ENCODE measurements at regions not wholly inside any gene's neighbourhood (a gene's known extent, or its start where the extent isn't known, plus 50 kb on each side); places are given as distances from the start of the nearest gene placed in this dataset.
A peak's percentile ranks its signal among the peaks of the same experiment; 100 is the strongest.

DNA sequence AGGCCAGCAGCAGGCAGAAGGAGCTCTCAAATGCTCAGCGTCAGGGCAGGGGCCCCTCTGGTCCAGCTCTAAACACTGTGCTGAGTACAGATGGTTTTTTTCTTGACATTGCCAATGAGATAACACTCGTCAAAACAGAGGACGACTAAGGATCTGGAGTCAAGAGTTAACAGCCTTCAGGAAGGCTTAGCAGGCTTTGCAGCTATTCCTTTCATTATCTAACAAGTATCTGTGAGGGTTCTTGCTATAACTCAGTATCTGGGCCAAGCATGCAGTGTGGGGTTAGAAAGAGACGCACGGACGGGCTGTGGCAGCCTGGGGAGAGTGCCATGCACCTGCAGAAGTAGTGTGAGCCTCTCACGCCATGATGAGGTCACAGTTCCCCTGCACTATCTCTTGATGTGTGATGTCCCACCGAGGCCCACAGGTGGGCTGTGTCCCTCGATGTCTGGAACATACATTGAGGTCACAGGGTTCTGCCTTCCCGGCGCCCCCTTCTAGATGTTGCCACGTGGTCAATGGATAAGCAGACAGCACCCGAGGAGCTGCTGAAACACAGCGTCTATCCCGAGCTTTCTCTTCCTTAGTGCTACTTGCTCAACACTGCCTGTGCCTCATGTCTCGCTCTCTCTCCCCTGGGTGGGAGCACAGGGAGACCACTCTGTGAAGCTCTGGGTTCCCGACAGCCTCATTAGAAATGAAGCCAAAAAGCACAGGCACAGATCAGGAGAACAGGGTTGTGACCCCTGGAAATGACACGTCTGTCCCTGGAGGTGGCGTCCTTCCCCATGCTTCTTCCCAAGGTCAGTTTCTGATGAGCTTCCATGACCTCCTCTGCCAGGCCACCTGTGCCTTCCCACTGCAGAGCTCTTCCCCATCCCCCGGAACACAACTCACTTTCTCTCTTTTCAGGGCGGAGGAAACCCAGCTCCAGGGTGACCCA, 85.5 kb upstream of the RPS6KA2 start:
- no peaks in the 10 kb centered on the region for H3K36me3 ChIP-seq
- no peak for ATAC-seq
- H3K9me3 ChIP-seq = no peaks in the 10 kb centered on the region
- no peak overlapping the region for H3K4me3 ChIP-seq
- H3K27ac ChIP-seq = no peak overlapping the region
- in situ Hi-C loops (cut with MboI; ENCODE audit: low sequenced_read_pairs in 4 of 4) (no loop called here), intact Hi-C loops (cut with DNase I; ENCODE audit: low total_unique reads) (no loop called here)
- no peaks in the 10 kb centered on the region for H3K4me1 ChIP-seq
- DNase-seq = no peak
- TF ChIP-seq, protein P1, sequence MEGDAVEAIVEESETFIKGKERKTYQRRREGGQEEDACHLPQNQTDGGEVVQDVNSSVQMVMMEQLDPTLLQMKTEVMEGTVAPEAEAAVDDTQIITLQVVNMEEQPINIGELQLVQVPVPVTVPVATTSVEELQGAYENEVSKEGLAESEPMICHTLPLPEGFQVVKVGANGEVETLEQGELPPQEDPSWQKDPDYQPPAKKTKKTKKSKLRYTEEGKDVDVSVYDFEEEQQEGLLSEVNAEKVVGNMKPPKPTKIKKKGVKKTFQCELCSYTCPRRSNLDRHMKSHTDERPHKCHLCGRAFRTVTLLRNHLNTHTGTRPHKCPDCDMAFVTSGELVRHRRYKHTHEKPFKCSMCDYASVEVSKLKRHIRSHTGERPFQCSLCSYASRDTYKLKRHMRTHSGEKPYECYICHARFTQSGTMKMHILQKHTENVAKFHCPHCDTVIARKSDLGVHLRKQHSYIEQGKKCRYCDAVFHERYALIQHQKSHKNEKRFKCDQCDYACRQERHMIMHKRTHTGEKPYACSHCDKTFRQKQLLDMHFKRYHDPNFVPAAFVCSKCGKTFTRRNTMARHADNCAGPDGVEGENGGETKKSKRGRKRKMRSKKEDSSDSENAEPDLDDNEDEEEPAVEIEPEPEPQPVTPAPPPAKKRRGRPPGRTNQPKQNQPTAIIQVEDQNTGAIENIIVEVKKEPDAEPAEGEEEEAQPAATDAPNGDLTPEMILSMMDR (IDR thresholded peaks at IDR 0.05 in 4 of 5, conservative IDR thresholded peaks at IDR 0.05 in 1 of 5) = no peak
- TF ChIP-seq POLR2A (IDR thresholded peaks at IDR 0.05) = no peak
- H3K27me3 ChIP-seq = no peaks in the 10 kb centered on the region

DNA sequence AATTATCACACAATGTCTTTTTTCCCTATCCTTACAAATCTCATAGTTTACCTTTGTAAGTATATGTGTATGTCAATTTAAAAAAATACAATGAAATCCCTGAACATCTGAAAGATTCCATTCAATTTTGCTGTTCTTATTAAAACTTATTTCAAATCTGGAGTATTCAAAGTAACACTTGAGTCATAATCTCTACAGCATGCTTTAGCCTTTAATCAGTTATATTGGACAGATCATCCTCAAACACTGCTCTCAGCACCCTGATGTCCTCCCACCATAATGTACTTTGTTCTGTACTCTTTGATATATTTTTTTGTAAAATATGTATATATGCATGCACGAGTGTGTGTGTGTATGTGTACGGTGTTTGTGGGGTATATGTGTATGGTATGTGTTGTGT, 83.0 kb upstream of the RPS6KA2 start:
- peaks cover 0 to 3% of the 10 kb centered on the region in 2 donors for H3K4me1 ChIP-seq
- ATAC-seq (no peak), DNase-seq (no peak)
- intact Hi-C loops (cut with DNase I; ENCODE audit: low total_unique reads) = no loop called here
- H3K9me3 ChIP-seq = no peaks in the 10 kb centered on the region
- no peak for TF ChIP-seq POLR2A (IDR thresholded peaks at IDR 0.05)
- TF ChIP-seq, protein P1 (IDR thresholded peaks at IDR 0.05 in 4 of 5, conservative IDR thresholded peaks at IDR 0.05 in 1 of 5) = no peak
- in situ Hi-C loops (cut with MboI; ENCODE audit: low sequenced_read_pairs in 4 of 4) = no loop called here
- no peak overlapping the region for H3K4me3 ChIP-seq
- H3K36me3 ChIP-seq = no peaks in the 10 kb centered on the region
- H3K27ac ChIP-seq = no peak overlapping the region
- no peaks in the 10 kb centered on the region for H3K27me3 ChIP-seq

DNA sequence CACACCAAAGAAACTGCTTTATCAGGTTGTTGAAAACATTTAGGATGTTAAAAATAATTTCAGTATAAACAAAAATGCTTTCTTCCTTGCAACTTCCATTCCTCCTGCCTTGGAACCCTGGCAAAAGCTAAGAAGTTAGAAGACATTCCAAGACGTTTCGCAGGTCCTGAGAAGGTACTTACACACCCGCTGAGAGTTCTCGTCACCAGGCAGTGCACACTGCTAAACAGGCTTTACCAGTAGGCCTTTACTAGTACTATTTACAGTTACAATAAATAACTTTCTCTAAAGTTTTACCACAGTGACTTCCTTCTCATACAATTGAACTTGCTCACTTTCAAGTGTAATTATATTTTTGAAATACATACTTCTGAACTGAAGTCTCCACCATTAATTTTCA, 81.4 kb upstream of the RPS6KA2 start:
- H3K36me3 ChIP-seq = no peaks in the 10 kb centered on the region
- peaks cover 0 to 3% of the 10 kb centered on the region in 2 donors for H3K4me1 ChIP-seq
- no peak overlapping the region for H3K4me3 ChIP-seq
- TF ChIP-seq, protein P1 (IDR thresholded peaks at IDR 0.05 in 4 of 5, conservative IDR thresholded peaks at IDR 0.05 in 1 of 5) = no peak
- in situ Hi-C loops (cut with MboI; ENCODE audit: low sequenced_read_pairs in 4 of 4) (no loop called here), intact Hi-C loops (cut with DNase I; ENCODE audit: low total_unique reads) (loop anchor here (10.0 kb wide), 1 partner anchor 254 kb away; no protein-coding TSS in a partner anchor)
- H3K27me3 ChIP-seq = no peaks in the 10 kb centered on the region
- no peak overlapping the region for H3K27ac ChIP-seq
- H3K9me3 ChIP-seq = no peaks in the 10 kb centered on the region
- DNase-seq = no peak
- no peak for ATAC-seq

DNA sequence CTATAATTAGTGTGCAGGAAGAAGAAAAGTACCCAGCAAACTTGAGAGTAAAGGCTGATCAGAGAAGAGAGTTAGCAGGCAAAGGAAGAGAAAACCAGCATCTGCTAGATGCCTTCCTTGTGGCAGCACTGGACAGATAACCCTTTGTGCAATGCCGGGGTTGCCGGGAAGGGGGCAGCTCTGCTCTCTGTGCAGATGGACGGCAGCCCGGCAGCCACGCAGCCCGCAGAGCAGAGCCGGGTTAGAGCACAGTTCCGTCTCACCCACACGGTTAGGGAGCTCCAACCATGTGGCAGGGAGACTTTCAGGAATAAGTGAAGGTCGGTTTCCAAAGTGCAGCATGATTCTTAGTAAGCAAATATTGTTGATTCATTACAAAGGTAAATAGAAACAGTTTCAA, 80.0 kb upstream of the RPS6KA2 start:
- peak in 1 of 2 donors; percentile 43 for DNase-seq
- H3K4me1 ChIP-seq = peaks cover 0 to 3% of the 10 kb centered on the region in 2 donors
- no peaks in the 10 kb centered on the region for H3K27me3 ChIP-seq
- H3K27ac ChIP-seq = no peak overlapping the region
- in situ Hi-C loops (cut with MboI; ENCODE audit: low sequenced_read_pairs in 4 of 4) (no loop called here), intact Hi-C loops (cut with DNase I; ENCODE audit: low total_unique reads) (loop anchor here (10.0 kb wide), 1 partner anchor 252 kb away; no protein-coding TSS in a partner anchor)
- ATAC-seq = peak; percentile 40 to 81
- TF ChIP-seq POLR2A (IDR thresholded peaks at IDR 0.05) = no peak
- TF ChIP-seq, protein P1 (IDR thresholded peaks at IDR 0.05 in 4 of 5, conservative IDR thresholded peaks at IDR 0.05 in 1 of 5) = peak; percentile 29 to 62 (median 43)
- no peaks in the 10 kb centered on the region for H3K36me3 ChIP-seq
- H3K9me3 ChIP-seq = no peaks in the 10 kb centered on the region
- H3K4me3 ChIP-seq = no peak overlapping the region
